SH-SY5Y (cell line): ENCODE measurements at regions not wholly inside any gene's neighbourhood (a gene's known extent, or its start where the extent isn't known, plus 50 kb on each side); places are given as distances from the start of the nearest gene placed in this dataset.

Source experiments
- GATA2 ChIP-seq: IDR thresholded peaks from 2 replicates; pipeline ENCODE4 v1.6.1; 2011; ENCODE audit warnings: mild to moderate bottlenecking, low read depth, low read length
- GATA3 ChIP-seq: IDR thresholded peaks from 2 replicates; pipeline ENCODE4 v1.6.1; 2011; ENCODE audit warnings: low read depth, mild to moderate bottlenecking, low read length, moderate library complexity

DNA sequence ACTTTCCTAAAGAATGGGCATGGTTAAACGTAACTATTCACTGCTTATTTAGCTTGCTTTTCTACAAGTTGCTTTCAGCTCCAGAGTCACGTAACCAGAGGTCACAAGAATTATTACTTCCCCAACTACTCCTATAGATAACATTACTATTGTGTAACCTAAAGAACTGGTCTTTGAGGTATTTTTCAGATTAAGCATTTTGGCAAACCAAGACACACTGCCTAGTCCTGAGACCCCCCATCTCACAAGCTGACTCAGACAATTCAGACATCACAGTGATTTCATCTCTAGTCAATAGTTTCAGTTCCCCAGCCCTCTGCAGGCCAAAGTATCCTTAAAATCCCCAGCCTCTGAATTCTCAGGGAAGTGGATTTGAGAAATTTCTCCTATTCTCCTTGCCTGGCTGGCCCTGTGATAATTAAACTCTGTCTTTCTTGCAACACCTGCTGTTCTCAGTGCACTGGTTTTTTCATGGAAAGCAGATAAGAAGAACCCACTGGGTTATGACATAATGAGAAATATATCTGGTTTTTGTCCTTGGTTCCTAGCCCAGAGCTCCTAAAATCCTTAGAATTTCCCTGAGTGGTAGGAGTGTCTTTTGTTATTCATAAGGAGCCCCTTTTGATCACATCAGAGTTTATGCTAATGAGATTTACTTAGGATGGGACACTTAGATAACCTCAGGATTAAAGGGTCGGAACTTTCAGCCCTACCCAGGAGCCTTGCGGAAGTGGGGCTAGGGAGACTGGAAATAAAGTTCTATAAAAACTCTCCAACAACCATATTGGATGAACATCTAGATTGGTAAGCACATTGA is 1310.8 kb upstream of the CHAC2 start:
- no peak for TF ChIP-seq GATA2
- TF ChIP-seq GATA3, result no peak
